GM19239 (cell line): ENCODE measurements at regions not wholly inside any gene's neighbourhood (a gene's known extent, or its start where the extent isn't known, plus 50 kb on each side); places are given as distances from the start of the nearest gene placed in this dataset.
"Not testable (repeated sequence)": the region's sequence is repeated elsewhere in the genome, so short reads cannot be mapped to it uniquely, and the experiment has no call there.

Experiments used
- DNase-seq: peaks from one replicate; pipeline ENCODE4 v3.0.0; 2011; ENCODE audit warnings: low spot score; ENCODE audit not compliant: insufficient read length
- FAIRE-seq: peaks from 2 replicates; lab custom pipeline; 2011; peaks lifted over from hg19 to GRCh38; lab: Jason Lieb, UNC

GRCh38 chr12:131192951-131193350, 239.2 kb downstream of the ADGRD1 start:
- DNase-seq = no peak
- no peak for FAIRE-seq

GRCh38 chr12:131194166-131194565, 240.5 kb downstream of the ADGRD1 start:
- FAIRE-seq (no peak), DNase-seq (no peak)

GRCh38 chr12:131195796-131196195, 242.1 kb downstream of the ADGRD1 start:
- FAIRE-seq (no peak), DNase-seq (no peak)

GRCh38 chr12:131196220-131196619, 242.5 kb downstream of the ADGRD1 start:
- FAIRE-seq = no peak
- DNase-seq = no peak

GRCh38 chr12:131197490-131197889, 243.8 kb downstream of the ADGRD1 start:
- DNase-seq (no peak), FAIRE-seq (no peak)

GRCh38 chr12:131199221-131199620, 245.5 kb downstream of the ADGRD1 start:
- no peak for DNase-seq
- no peak for FAIRE-seq

GRCh38 chr12:131201912-131202311, 248.2 kb downstream of the ADGRD1 start:
- DNase-seq, FAIRE-seq: not testable (repeated sequence)

GRCh38 chr12:131202592-131203378, 249.1 kb downstream of the ADGRD1 start:
- no peak for DNase-seq
- no peak for FAIRE-seq

- DNase-seq = no peak
- no peak for FAIRE-seq
Measured at GRCh38 chr12:131203666-131204415, 250.1 kb downstream of the ADGRD1 start.

- no peak for DNase-seq
- FAIRE-seq = no peak
Measured at GRCh38 chr12:131204416-131205274, 250.9 kb downstream of the ADGRD1 start.

- not testable (repeated sequence) for FAIRE-seq, DNase-seq
Measured at GRCh38 chr12:131205275-131205933, 251.7 kb downstream of the ADGRD1 start.

GRCh38 chr12:131206630-131207299, 253.1 kb downstream of the ADGRD1 start:
- FAIRE-seq, DNase-seq: not testable (repeated sequence)

GRCh38 chr12:131207300-131207660, 253.6 kb downstream of the ADGRD1 start:
- not testable (repeated sequence) for FAIRE-seq, DNase-seq

GRCh38 chr12:131207841-131208240, 254.1 kb downstream of the ADGRD1 start:
- not testable (repeated sequence) for DNase-seq, FAIRE-seq

GRCh38 chr12:131208425-131208824, 254.7 kb downstream of the ADGRD1 start:
- FAIRE-seq (no peak), DNase-seq (no peak)

- DNase-seq = no peak
- FAIRE-seq = no peak
Measured at GRCh38 chr12:131209082-131210070, 255.7 kb downstream of the ADGRD1 start.

- DNase-seq (no peak), FAIRE-seq (no peak)
Measured at GRCh38 chr12:131210506-131211339, 257.0 kb downstream of the ADGRD1 start.
